ENCODE measurements at regions not wholly inside any gene's neighbourhood (a gene's known extent, or its start where the extent isn't known, plus 50 kb on each side); places are given as distances from the start of the nearest gene placed in this dataset.

- DNase-seq (ENCODE audit: low read depth, low spot score) = no peak
- TF ChIP-seq CTCF (IDR thresholded peaks at IDR 0.05; ENCODE audit: low read depth, low read length) = no peak
- in situ Hi-C loops (cut with HindIII; ENCODE audit: low sequenced_read_pairs) = no loop called here
- H3K4me3 ChIP-seq (ENCODE audit: low read depth, low read length) = no peak overlapping the region
Measured at GRCh38 chr3:117246771-117247555, 537.4 kb downstream of the TUSC7 start.

DNA sequence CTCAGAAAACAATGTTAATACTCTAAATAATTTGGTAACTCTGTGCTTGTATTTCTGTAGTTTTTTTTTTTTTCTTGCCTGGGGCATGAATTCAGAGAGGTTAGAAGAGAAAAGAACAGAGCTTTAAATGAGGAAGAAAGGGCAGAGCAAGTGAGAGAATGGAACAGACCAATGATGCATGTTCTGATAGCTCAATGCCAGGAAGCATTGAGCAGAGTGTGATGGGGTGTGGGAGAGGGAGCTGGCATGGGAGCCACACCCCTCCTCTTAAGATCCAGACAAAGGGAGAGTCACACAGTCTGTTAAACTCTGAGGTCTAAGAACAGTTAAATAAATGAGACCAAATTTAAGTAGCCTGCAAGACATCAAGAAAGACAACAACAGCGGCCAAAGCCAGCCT, 538.6 kb downstream of the TUSC7 start:
- in situ Hi-C loops (cut with HindIII; ENCODE audit: low sequenced_read_pairs) = no loop called here
- no peak for TF ChIP-seq CTCF (IDR thresholded peaks at IDR 0.05; ENCODE audit: low read depth, low read length)
- no peak for DNase-seq (ENCODE audit: low read depth, low spot score)
- no peak overlapping the region for H3K4me3 ChIP-seq (ENCODE audit: low read depth, low read length)

- peak; percentile 2 for DNase-seq (ENCODE audit: low read depth, low spot score)
- no peak overlapping the region for H3K4me3 ChIP-seq (ENCODE audit: low read depth, low read length)
- TF ChIP-seq CTCF (IDR thresholded peaks at IDR 0.05; ENCODE audit: low read depth, low read length) = no peak
- in situ Hi-C loops (cut with HindIII; ENCODE audit: low sequenced_read_pairs) = no loop called here
Measured at GRCh38 chr3:117252208-117252607, 542.6 kb downstream of the TUSC7 start.

GRCh38 chr3:117252651-117253050, 543.1 kb downstream of the TUSC7 start:
- no peak overlapping the region for H3K4me3 ChIP-seq (ENCODE audit: low read depth, low read length)
- no peak for DNase-seq (ENCODE audit: low read depth, low spot score)
- in situ Hi-C loops (cut with HindIII; ENCODE audit: low sequenced_read_pairs) = no loop called here
- no peak for TF ChIP-seq CTCF (IDR thresholded peaks at IDR 0.05; ENCODE audit: low read depth, low read length)

DNA sequence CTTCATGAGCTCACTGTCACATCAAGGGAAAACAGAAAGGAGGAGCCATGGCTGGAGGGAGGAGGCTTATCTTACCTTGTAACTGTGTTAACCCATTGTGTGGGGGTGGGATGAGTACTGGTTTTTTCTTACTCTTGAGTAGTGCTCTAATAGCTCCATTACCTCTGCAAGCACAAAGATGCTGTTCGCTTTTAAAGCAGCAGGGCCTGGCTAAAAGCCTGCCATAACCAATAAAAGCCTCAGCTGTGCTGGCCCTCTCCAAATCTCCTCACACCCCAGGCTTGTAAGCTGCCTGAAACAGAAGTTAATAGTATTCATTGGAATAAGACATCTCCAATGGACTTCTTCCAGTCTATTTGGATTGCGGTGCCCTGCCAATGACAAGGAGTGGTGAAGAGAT, 544.1 kb downstream of the TUSC7 start:
- H3K4me3 ChIP-seq (ENCODE audit: low read depth, low read length) = no peak overlapping the region
- in situ Hi-C loops (cut with HindIII; ENCODE audit: low sequenced_read_pairs) = no loop called here
- TF ChIP-seq CTCF (IDR thresholded peaks at IDR 0.05; ENCODE audit: low read depth, low read length) = no peak
- DNase-seq (ENCODE audit: low read depth, low spot score) = no peak

- DNase-seq (ENCODE audit: low read depth, low spot score) = no peak
- no peak for TF ChIP-seq CTCF (IDR thresholded peaks at IDR 0.05; ENCODE audit: low read depth, low read length)
- in situ Hi-C loops (cut with HindIII; ENCODE audit: low sequenced_read_pairs) = no loop called here
- no peak overlapping the region for H3K4me3 ChIP-seq (ENCODE audit: low read depth, low read length)
Measured at GRCh38 chr3:117254985-117255384, 545.4 kb downstream of the TUSC7 start.

Data from astrocyte of the spinal cord (primary cell).